NCI-H146 treated with DMSO at 0.1 percent for 48 hours (cell line): ENCODE measurements at regions not wholly inside any gene's neighbourhood (a gene's known extent, or its start where the extent isn't known, plus 50 kb on each side); places are given as distances from the start of the nearest gene placed in this dataset.
"Not testable (repeated sequence)": the region's sequence is repeated elsewhere in the genome, so short reads cannot be mapped to it uniquely, and the experiment has no call there.

ENCODE experiments used
- DNase-seq: peaks from one replicate; lab custom pipeline; 2025; ENCODE audit not compliant: unreplicated experiment; lab: John Stamatoyannopoulos, UW

- DNase-seq, result no peak
Observed at GRCh38 chr3:154842536-154842935, 237.6 kb upstream of the MME start.

GRCh38 chr3:154835639-154836038 is 244.5 kb upstream of the MME start:
- DNase-seq, result no peak

GRCh38 chr3:154834831-154835230 is 245.3 kb upstream of the MME start:
- not testable (repeated sequence) for DNase-seq

DNA sequence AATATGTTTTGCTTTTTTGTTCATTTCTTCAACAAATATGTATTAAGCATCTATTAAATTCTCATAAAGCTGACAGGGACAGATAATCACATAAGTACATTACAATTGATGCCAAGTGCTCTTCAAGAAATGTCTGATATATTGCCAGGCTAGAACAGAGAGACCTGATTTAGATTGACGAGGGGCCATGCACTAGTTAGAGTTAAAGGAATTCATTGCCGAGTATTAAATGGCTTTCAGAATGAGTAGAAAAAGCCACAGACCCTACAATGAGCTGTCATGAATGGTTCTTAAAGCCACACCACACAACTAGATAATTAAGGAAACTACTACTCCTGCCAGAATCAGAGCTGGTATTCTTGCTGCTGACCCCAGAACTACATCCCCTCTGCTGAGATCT is 250.2 kb upstream of the MME start:
- DNase-seq, result no peak

DNA sequence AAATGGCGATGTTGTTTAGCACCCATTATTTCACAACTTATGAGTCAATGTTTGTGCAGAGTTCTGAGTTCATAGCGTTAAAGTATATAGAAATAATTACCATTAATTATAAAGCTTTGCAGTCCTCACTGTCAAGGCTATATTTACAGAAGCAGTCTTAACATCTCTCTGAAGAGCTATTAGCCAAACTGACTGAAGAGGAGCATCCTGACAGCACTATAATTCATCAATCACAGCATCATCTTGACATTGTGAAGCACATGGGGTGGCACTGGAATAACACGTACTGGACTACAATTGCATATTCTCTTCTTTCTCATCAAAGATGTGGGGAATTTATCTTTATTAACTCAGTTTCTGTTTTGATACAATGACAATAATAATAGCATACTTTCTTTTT is 260.6 kb upstream of the MME start:
- DNase-seq, result no peak

GRCh38 chr3:154818676-154819255 is 261.4 kb upstream of the MME start:
- no peak for DNase-seq

DNA sequence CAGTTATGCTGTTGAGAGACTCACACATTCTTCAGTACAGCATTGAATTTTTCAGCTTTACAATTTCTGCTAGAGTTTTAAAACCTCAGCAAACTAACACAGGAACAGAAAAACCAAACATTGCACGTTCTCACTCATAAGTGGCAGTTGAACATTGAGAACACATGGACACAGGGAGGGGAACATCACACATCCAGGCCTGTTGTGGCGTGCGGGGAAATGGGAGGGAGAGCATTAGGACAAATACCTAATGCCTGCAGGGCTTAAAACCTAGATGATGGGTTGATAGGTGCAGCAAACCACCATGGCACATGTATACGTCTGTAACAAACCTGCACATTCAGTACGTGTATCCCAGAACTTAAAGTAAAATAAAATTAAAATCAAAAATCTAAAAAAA is 270.1 kb upstream of the MME start:
- not testable (repeated sequence) for DNase-seq

DNA sequence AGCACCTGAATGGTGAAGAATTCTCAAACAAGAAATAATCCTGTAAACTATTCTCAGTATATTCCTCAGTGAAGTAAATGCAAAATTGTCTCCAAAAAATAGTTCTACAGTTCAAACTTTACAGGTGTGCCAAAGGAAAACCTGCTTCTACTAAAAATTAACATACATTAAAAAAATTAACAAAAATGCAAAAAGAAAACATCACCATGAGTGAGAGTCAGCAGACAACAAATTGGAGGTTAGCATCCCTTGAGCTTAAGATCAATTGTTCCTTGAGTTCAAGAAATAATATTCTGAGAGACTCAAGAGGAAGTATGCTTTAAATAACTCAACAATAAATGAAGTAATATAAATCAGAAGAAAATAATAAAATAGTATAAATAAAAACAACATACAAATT is 278.4 kb upstream of the MME start:
- no peak for DNase-seq

DNA sequence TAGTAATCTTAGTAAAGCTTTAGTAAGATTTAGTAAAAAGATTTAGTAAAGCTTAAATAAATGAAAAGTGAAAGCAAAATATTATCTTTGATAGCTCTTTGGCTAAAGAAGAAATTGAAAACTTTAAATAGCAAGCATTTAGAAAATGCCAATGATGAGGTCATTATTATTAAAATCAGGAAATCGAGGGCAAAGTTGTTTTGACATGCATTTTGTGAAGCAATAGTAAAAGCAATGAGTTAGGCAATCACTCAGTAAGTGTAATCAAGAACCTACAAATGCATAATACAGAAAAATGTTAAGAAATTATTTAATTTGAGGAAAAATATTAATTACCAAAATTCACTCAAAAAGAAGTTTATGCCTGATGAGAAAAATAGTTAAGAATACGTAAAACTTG is 280.3 kb upstream of the MME start:
- no peak for DNase-seq

DNA sequence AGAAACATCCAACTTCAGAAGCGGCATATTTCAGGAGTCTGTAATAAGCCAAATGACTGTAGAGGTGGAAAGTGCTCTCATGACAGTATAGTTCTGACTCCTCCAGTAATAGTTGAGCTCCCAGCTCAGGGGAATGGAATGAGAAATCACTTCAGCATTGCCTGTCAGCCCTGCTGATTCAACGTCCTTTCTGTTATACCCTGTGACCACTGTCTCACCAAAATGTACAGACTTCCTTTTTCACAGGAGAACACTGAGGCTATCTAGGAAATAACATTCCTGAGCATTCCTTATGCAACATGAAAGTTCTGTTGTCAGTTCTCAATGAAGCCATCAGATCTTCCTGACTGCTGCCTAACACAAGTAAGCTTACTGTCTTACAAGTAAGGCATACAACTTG is 284.5 kb upstream of the MME start:
- no peak for DNase-seq

- no peak for DNase-seq
Observed at GRCh38 chr3:154794814-154795445, 285.2 kb upstream of the MME start.

GRCh38 chr3:154794391-154794790 is 285.7 kb upstream of the MME start:
- no peak for DNase-seq

DNA sequence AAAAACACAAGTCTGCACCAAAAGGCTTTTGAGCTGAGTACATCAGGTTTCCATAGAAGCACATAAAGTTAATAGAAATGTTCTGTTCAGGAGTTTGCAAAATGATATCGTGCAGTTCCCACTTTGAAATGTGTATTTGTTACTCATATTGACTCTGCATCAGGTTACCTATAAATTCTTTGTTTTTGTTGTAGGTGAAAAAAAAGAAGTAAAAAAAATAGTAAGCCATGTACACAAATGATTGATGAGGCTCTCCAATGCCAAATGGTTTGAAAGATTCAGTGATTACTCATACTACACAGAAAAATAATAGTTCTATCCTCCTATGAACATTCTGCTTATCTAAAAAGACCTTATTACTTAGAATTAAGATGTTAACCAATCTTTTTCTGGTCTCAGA is 287.3 kb upstream of the MME start:
- DNase-seq, result peak; percentile 89

- DNase-seq, result peak; percentile 81
Observed at GRCh38 chr3:154791611-154792010, 288.5 kb upstream of the MME start.

GRCh38 chr3:154786724-154787123 is 293.4 kb upstream of the MME start:
- DNase-seq, result no peak

DNA sequence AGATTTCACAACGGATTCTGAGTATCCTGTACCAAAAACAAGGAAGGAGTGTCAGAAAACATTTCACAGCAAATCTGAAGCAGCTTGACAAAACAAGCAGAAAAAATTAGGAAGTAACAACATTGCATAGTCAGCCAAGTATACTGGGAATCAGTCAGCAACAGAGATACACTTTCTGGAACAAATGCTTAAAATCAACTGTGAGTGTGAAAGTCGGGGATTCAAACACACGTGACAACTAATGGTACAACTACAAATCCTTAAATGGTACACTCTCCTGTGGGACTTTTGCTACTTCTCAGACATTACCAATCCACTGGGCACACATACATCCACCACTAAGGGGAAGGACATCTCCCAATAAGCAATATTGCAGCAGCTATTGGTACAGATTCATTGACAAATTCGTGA is 296.6 kb upstream of the MME start:
- DNase-seq, result no peak

DNA sequence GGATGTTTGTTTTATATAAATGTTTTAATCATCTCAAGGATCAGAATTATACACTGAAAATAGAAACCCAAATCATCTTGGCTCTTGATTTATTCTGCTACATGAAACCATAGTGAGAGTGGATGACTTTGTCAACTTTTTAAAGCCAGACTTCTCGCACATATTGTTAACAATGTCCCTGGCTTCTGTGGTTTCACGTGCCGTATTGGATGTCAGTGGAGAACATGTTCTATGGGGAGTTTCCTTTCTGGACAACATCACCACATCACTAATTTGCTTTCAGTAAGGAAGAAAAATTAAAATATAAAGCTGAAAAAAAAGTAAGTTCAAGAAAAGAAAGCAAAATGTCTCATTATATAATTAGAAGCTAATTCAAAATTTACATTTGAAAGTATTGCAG is 297.1 kb upstream of the MME start:
- no peak for DNase-seq

DNA sequence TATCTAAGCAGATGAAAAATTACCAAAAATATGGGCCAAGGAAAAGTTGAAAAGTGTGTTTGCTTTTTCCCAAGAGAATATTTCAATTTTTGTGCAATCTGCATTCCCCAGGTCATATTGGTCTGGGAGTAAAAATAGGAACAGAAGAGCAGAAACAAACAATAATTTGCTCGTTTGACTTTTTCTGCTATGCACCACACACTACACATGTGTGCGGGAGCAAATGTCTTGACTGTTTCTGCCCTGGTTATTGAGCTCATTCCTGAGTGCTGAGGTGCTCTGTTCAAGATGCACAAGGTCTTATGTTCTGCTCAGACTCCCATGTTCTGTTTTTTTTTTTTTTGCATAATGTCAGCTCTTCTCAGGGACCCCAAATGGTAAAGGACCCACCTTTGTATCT is 298.0 kb upstream of the MME start:
- DNase-seq, result no peak

DNA sequence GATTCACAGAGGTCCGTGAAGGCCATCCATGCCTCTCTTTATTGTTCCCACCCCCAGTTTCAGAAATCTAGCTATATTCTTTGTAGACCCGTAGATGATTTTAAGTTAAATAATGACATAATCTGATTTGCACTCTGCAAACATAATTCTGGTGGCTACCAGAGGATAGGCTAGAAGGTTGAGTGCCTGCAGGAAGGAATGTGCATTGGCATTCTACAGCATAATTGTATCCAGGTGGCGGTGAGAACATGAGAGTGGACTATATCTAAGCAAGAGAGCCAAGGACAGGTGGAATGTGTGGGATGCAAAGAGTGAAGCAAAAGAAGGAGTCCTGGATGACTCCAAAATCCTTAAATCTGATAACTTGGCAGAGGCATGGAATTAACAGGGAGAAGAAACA is 298.5 kb upstream of the MME start:
- DNase-seq, result no peak

DNA sequence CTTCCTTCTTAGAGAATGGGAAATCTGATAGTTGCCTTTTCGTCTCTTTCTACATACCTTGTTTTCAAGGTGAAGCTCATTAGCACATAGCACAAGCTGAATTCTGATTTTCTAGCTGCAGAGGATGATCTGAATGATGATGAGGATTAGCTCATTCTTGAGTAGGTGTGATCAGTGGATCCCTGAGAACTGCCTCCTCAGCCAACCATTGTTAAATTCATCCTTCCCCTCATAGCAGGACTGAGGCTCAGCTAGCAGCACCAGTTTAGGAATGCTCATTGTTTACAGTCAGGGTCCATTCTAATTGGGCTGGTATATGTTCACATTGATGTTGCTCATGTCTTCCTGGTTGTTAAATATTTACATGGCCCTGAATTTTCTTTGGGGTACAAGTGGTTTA is 299.9 kb upstream of the MME start:
- DNase-seq, result no peak

DNA sequence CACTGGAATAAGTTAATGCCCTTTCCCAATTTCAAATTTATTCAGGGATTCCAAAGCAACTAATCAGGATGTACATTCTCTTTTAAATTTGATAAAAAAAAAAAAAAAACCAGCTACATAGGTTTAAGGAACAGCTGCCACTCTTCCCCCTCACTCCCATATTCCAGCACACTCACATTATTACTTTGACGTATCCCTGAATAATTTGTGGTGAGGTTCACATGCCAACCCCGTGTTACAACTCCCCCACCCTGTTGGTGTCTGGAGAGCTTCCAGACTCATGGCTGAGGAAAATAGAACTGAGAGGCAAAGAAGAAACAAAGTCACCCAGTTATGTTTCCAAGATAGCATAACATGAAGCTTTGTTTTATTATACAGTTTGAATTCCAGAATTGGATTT is 300.5 kb upstream of the MME start:
- no peak for DNase-seq

- DNase-seq, result no peak
Observed at GRCh38 chr3:154778057-154778456, 302.1 kb upstream of the MME start.

DNA sequence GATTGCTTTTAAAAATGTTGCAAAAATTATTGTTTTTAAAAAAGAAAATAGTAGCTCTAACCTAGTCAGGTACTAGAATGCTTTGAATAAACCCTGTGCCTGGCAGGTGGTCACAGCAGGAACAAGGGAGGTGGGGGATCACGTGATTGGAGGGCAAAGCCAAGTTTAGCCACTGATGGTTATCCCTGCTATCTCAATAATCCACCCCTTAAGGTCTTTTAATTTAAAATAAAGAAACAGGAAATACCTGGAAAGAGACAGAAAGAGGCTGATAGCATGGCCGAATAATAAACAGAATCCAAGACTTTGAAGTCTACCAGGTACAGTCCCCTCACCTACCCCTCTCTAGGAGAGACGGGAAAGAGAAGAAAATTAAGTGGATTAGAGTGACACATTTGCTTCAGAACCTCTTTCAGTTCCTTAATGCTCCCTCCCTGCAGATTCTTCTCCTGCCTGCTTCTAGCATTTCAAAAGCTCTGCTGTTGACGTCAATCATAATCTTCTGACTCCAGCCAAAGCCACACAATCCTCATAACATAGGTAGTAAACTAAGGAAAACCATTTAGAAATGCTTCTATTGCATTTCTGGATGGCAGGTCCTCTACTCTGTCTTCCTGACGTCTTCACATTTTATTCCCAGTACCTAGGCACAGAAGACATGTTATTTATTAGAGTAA is 303.4 kb upstream of the MME start:
- DNase-seq, result peak; percentile 84
